CD4-positive, alpha-beta T cell (primary cell): ENCODE measurements at regions not wholly inside any gene's neighbourhood (a gene's known extent, or its start where the extent isn't known, plus 50 kb on each side); places are given as distances from the start of the nearest gene placed in this dataset.

Experiments used
- ATAC-seq: fragments of 200-7000 bp; cut with Tn5 transposase; one replicate; pipeline ENCODE4 v1.10.0; 2022; ENCODE audit warnings: mild to moderate bottlenecking; ENCODE audit not compliant: poor library complexity
- CTCF ChIA-PET: fragments of 350-600 bp; sonication (Branson Sonifier 250); formaldehyde crosslinking; loops from one replicate; lab custom pipeline; 2021; ENCODE audit warnings: antibody characterized with exemption, inconsistent platforms; lab: Charles Lee
- POLR2A ChIA-PET: fragments of 350-600 bp; sonication (Branson Sonifier 250); formaldehyde crosslinking; loops from one replicate; lab custom pipeline; 2021; ENCODE audit warnings: antibody characterized with exemption, inconsistent platforms; lab: Charles Lee
- DNase-seq, 14 experiments: peaks; one replicate each; pipeline ENCODE4 v3.0.0-alpha.2; 2013 to 2020; ENCODE audit warnings: mixed read lengths in 2 of 14
- H3K27ac ChIP-seq, 2 donors: one replicate each; pipeline versions ENCODE4 v1.5.1 to v1.7.0; 2013; ENCODE audit warnings: low read length in 2 of 2, low read depth in 1 of 2, mild to moderate bottlenecking in 1 of 2
- H3K27me3 ChIP-seq, 2 experiments: 1 replicate in 1 of 2; 2 replicates in 1 of 2; pipeline versions ENCODE4 v1.6.1 to v1.7.0; 2013; ENCODE audit warnings: low read length in 2 of 2, control low read depth in 1 of 2, mild to moderate bottlenecking in 1 of 2, moderate library complexity in 1 of 2; ENCODE audit not compliant: insufficient read depth in 2 of 2, control insufficient read depth in 1 of 2
- H3K36me3 ChIP-seq: one replicate; pipeline ENCODE4 v1.6.1; 2013; ENCODE audit warnings: low read length, control low read depth; ENCODE audit not compliant: insufficient read depth
- H3K4me1 ChIP-seq: one replicate; pipeline ENCODE4 v1.6.1; 2013; ENCODE audit warnings: low read length, control low read depth; ENCODE audit not compliant: insufficient read depth
- H3K4me3 ChIP-seq: one replicate; pipeline ENCODE4 v1.5.1; 2013; ENCODE audit warnings: mild to moderate bottlenecking, low read length, moderate library complexity
- H3K9me3 ChIP-seq, 2 experiments: 1 replicate in 1 of 2; 2 replicates in 1 of 2; pipeline versions ENCODE4 v1.6.1 to v1.7.0; 2013; ENCODE audit warnings: low read length in 2 of 2, mild to moderate bottlenecking in 2 of 2, control low read depth in 1 of 2, moderate library complexity in 1 of 2; ENCODE audit not compliant: control insufficient read depth in 1 of 2, insufficient read depth in 1 of 2
- H3K27ac Mint-ChIP-seq: one replicate; pipeline ENCODE4 v1.8.0; 2020; ENCODE audit warnings: mixed read lengths
- H3K27me3 Mint-ChIP-seq: one replicate; pipeline ENCODE4 v1.8.0; 2021; ENCODE audit warnings: mixed read lengths
- H3K36me3 Mint-ChIP-seq: one replicate; pipeline ENCODE4 v1.8.0; 2021; ENCODE audit warnings: low read depth, mixed read lengths
- H3K4me1 Mint-ChIP-seq: one replicate; pipeline ENCODE4 v1.8.0; 2021; ENCODE audit warnings: low read depth, mixed read lengths
- H3K4me3 Mint-ChIP-seq: one replicate; pipeline ENCODE4 v1.8.0; 2020; ENCODE audit warnings: mild to moderate bottlenecking, mixed read lengths
- H3K9me3 Mint-ChIP-seq: one replicate; pipeline ENCODE4 v1.8.0; 2020; ENCODE audit warnings: mixed read lengths
- intact Hi-C, 2 experiments: fragments of 100-400 bp; cut with DNase I in 1 of 2; cut with micrococcal nuclease in 1 of 2; formaldehyde crosslinking; loops; one replicate each; pipeline versions ENCODE4 v1.15.1 to v1.9.0; 2023 to 2025; cut with DNase I, micrococcal nuclease
- TF ChIP-seq, protein P1 (sequence below): fragments of 200-600 bp; IDR thresholded peaks from one replicate; pipeline ENCODE4 v1.8.0; 2022; ENCODE audit warnings: antibody characterized with exemption, mild to moderate bottlenecking

DNA sequence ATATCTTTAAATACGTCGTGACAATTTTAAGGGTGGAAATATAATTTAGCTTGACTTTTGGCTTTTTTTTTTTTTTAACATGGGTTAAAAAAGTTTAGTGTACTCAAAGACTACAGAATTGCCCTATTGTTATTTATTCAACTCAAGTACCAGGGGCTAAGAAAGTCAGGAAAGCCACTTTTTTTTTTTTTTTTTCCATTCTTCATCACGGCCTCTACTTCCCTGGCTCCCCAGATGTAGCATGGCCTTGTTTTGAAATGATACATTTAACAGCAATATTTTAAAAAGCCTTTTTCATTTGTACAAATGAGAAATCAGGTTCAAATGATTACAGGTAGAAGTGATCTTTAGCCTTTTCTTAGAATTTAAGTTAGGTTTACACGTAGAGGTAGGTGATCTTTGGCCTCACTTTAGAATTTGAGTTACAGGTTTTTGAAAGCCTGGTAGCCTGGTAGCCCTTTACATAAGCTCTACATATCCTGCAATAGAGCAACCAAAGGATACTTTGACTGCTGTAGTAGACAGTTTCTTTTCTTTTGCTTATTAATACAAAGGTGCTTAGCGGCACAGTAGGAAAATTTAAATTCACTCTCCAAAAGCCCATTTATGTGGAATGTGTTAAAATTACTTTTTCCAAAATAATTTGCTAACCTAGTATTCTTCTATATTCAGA, 160.5 kb upstream of the MMS22L start:
- ATAC-seq (no peak), DNase-seq (no peak)
- no peak overlapping the region for H3K27ac ChIP-seq
- ChIA-PET POLR2A (no interaction called here), CTCF (interaction anchor here (0.6 to 0.7 kb wide), 2 partner anchors 14 to 82 kb away, joined by 3 to 4 read pairs; no protein-coding TSS in a partner anchor)
- H3K27ac Mint-ChIP-seq, result no peak overlapping the region
- H3K4me1 ChIP-seq, result no peaks in the 10 kb centered on the region
- intact Hi-C loops, result no loop called here
- TF ChIP-seq, protein P1, sequence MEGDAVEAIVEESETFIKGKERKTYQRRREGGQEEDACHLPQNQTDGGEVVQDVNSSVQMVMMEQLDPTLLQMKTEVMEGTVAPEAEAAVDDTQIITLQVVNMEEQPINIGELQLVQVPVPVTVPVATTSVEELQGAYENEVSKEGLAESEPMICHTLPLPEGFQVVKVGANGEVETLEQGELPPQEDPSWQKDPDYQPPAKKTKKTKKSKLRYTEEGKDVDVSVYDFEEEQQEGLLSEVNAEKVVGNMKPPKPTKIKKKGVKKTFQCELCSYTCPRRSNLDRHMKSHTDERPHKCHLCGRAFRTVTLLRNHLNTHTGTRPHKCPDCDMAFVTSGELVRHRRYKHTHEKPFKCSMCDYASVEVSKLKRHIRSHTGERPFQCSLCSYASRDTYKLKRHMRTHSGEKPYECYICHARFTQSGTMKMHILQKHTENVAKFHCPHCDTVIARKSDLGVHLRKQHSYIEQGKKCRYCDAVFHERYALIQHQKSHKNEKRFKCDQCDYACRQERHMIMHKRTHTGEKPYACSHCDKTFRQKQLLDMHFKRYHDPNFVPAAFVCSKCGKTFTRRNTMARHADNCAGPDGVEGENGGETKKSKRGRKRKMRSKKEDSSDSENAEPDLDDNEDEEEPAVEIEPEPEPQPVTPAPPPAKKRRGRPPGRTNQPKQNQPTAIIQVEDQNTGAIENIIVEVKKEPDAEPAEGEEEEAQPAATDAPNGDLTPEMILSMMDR, result no peak
- H3K27me3 Mint-ChIP-seq, result peaks cover 14% of the 10 kb centered on the region
- H3K4me3 Mint-ChIP-seq, result no peak overlapping the region
- H3K27me3 ChIP-seq, result no peaks in the 10 kb centered on the region
- H3K4me3 ChIP-seq, result no peak overlapping the region
- H3K4me1 Mint-ChIP-seq, result no peaks in the 10 kb centered on the region
- H3K9me3 Mint-ChIP-seq, result no peaks in the 10 kb centered on the region
- no peaks in the 10 kb centered on the region for H3K36me3 ChIP-seq
- no peaks in the 10 kb centered on the region for H3K9me3 ChIP-seq
- no peaks in the 10 kb centered on the region for H3K36me3 Mint-ChIP-seq

DNA sequence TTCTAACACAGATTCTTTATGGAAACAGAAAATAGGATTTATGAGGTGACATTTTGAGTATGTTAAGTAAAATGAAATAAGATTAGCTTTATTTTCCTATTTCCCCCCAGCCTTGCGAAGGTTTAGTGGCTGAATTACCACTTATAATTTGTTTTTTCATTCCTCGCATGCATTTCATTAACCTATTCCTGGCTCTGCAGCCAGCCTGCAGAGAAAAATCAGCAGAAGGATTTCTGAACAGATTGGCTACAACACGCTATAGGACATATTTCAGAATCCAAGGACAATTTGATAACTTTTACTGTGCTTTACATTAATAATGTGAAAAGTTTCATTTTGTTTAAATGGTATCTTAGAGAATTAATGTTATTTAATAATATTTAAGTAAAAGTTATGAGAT, 162.4 kb upstream of the MMS22L start:
- no peak overlapping the region for H3K4me3 Mint-ChIP-seq
- ATAC-seq (no peak), DNase-seq (no peak)
- ChIA-PET CTCF (no interaction called here), POLR2A (no interaction called here)
- TF ChIP-seq, protein P1, result no peak
- H3K27me3 ChIP-seq, result peaks cover 0 to 2% of the 10 kb centered on the region in 2 experiments
- H3K4me1 Mint-ChIP-seq, result no peaks in the 10 kb centered on the region
- H3K36me3 ChIP-seq, result no peaks in the 10 kb centered on the region
- peaks cover 18% of the 10 kb centered on the region for H3K27me3 Mint-ChIP-seq
- no peaks in the 10 kb centered on the region for H3K9me3 Mint-ChIP-seq
- H3K9me3 ChIP-seq, result no peaks in the 10 kb centered on the region
- H3K4me3 ChIP-seq, result no peak overlapping the region
- H3K4me1 ChIP-seq, result no peaks in the 10 kb centered on the region
- no peak overlapping the region for H3K27ac ChIP-seq
- no peaks in the 10 kb centered on the region for H3K36me3 Mint-ChIP-seq
- no peak overlapping the region for H3K27ac Mint-ChIP-seq
- intact Hi-C loops, result no loop called here

DNA sequence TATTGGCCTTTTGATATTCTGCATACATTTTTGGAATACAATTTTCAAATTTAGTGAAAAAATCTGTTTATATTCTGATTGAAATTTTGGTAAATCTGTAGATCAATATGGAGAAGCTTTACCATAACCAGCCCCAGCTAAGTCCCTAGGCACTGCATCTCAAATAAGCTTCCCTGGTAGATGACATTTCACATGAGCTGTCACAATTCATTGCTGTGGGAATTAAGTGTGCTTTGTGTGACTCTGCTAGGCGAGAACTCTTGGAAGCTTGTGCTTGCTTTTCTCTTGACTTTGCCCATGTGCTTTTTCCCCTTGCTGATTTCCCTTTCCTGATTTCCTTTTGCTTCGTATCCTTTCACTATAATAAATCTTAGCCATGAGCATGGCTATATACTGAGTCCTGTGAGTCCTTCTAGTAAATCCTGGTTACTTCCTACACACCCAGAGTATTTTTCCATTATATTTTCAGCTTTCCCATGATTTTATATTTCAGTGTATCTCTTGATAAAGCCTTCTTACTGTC, 166.5 kb upstream of the MMS22L start:
- no peak for ATAC-seq
- ChIA-PET POLR2A (no interaction called here), CTCF (no interaction called here)
- no peaks in the 10 kb centered on the region for H3K4me1 ChIP-seq
- no peak for DNase-seq
- H3K36me3 ChIP-seq, result no peaks in the 10 kb centered on the region
- H3K27ac ChIP-seq, result no peak overlapping the region
- H3K4me3 Mint-ChIP-seq, result no peak overlapping the region
- H3K27me3 Mint-ChIP-seq, result peaks cover 18% of the 10 kb centered on the region
- H3K27ac Mint-ChIP-seq, result no peak overlapping the region
- H3K4me3 ChIP-seq, result no peak overlapping the region
- H3K36me3 Mint-ChIP-seq, result no peaks in the 10 kb centered on the region
- intact Hi-C loops, result no loop called here
- H3K27me3 ChIP-seq, result peaks cover 0 to 2% of the 10 kb centered on the region in 2 experiments
- TF ChIP-seq, protein P1, result no peak
- no peaks in the 10 kb centered on the region for H3K9me3 ChIP-seq
- no peaks in the 10 kb centered on the region for H3K9me3 Mint-ChIP-seq
- H3K4me1 Mint-ChIP-seq, result no peaks in the 10 kb centered on the region
